ENCODE measurements at regions not wholly inside any gene's neighbourhood (a gene's known extent, or its start where the extent isn't known, plus 50 kb on each side); places are given as distances from the start of the nearest gene placed in this dataset.

GRCh38 chr2:49839818-49840217 is 685.5 kb upstream of the FSHR start:
- no peak overlapping the region for H3K4me2 ChIP-seq (ENCODE audit: control insufficient read depth, extremely low read depth, insufficient read depth, low read depth, low read length)
- H3K9me3 ChIP-seq (ENCODE audit: control insufficient read depth, low read depth, low read length): no peaks in the 10 kb centered on the region
- no peaks in the 10 kb centered on the region for H3K27me3 ChIP-seq (ENCODE audit: control insufficient read depth, extremely low read depth, insufficient read depth, low read length)
- H3K79me2 ChIP-seq (ENCODE audit: control insufficient read depth, insufficient read depth, low read length): no peaks in the 10 kb centered on the region
- H4K20me1 ChIP-seq (ENCODE audit: control insufficient read depth, extremely low read depth, insufficient read depth, low read length): no peaks in the 10 kb centered on the region
- dilution Hi-C loops (cut with MboI; ENCODE audit: extremely low pct_ligation_motif_present, low sequenced_read_pairs): no loop called here
- H2AFZ ChIP-seq (ENCODE audit: control insufficient read depth, low read length): no peak overlapping the region
- no peaks in the 10 kb centered on the region for H3K36me3 ChIP-seq (ENCODE audit: control insufficient read depth in 2 of 2, extremely low read depth in 1 of 2, insufficient read depth in 2 of 2, low read length in 2 of 2)
- no peak for DNase-seq (ENCODE audit: low read depth, low spot score)
- H3K9ac ChIP-seq (ENCODE audit: control insufficient read depth, extremely low read depth, insufficient read depth, low read length): no peak overlapping the region
- FAIRE-seq: no peak
- no peak overlapping the region for H3K4me3 ChIP-seq (ENCODE audit: control insufficient read depth in 2 of 3, extremely low read depth in 1 of 3, insufficient read depth in 2 of 3, low read depth in 1 of 3, low read length in 3 of 3)
- H3K9me1 ChIP-seq (ENCODE audit: control insufficient read depth, extremely low read depth, insufficient read depth, low read length): no peaks in the 10 kb centered on the region
- TF ChIP-seq EZH2 (IDR thresholded peaks at IDR 0.05; ENCODE audit: low read length) (no peak), CTCF (optimal IDR thresholded peaks at IDR 0.05 in 1 of 3, IDR thresholded peaks at IDR 0.05 in 1 of 3, conservative IDR thresholded peaks at IDR 0.05 in 1 of 3; ENCODE audit: extremely low read depth in 1 of 3, insufficient read depth in 2 of 3, low read length in 3 of 3) (no peak)
- no peak overlapping the region for H3K27ac ChIP-seq (ENCODE audit: control insufficient read depth, insufficient read depth, low read length)
- peaks cover 2% of the 10 kb centered on the region for H3K4me1 ChIP-seq (ENCODE audit: control insufficient read depth, extremely low read depth, insufficient read depth, low read length)

- Histone ChIP-seq H3K9me3 (ENCODE audit: control insufficient read depth, low read depth, low read length) (no peaks in the 10 kb centered on the region), H3K4me2 (ENCODE audit: control insufficient read depth, extremely low read depth, insufficient read depth, low read depth, low read length) (no peak overlapping the region), H3K27ac (ENCODE audit: control insufficient read depth, insufficient read depth, low read length) (no peak overlapping the region), H3K9me1 (ENCODE audit: control insufficient read depth, extremely low read depth, insufficient read depth, low read length) (no peaks in the 10 kb centered on the region), H2AFZ (ENCODE audit: control insufficient read depth, low read length) (no peak overlapping the region), H4K20me1 (ENCODE audit: control insufficient read depth, extremely low read depth, insufficient read depth, low read length) (no peaks in the 10 kb centered on the region), H3K27me3 (ENCODE audit: control insufficient read depth, extremely low read depth, insufficient read depth, low read length) (no peaks in the 10 kb centered on the region), H3K79me2 (ENCODE audit: control insufficient read depth, insufficient read depth, low read length) (no peaks in the 10 kb centered on the region), H3K9ac (ENCODE audit: control insufficient read depth, extremely low read depth, insufficient read depth, low read length) (no peak overlapping the region), H3K4me1 (ENCODE audit: control insufficient read depth, extremely low read depth, insufficient read depth, low read length) (peaks cover 2% of the 10 kb centered on the region), H3K4me3 (ENCODE audit: control insufficient read depth in 2 of 3, extremely low read depth in 1 of 3, insufficient read depth in 2 of 3, low read depth in 1 of 3, low read length in 3 of 3) (no peak overlapping the region), H3K36me3 (ENCODE audit: control insufficient read depth in 2 of 2, extremely low read depth in 1 of 2, insufficient read depth in 2 of 2, low read length in 2 of 2) (no peaks in the 10 kb centered on the region)
- no peak for TF ChIP-seq CTCF (optimal IDR thresholded peaks at IDR 0.05 in 1 of 3, IDR thresholded peaks at IDR 0.05 in 1 of 3, conservative IDR thresholded peaks at IDR 0.05 in 1 of 3; ENCODE audit: extremely low read depth in 1 of 3, insufficient read depth in 2 of 3, low read length in 3 of 3)
- TF ChIP-seq EZH2 (IDR thresholded peaks at IDR 0.05; ENCODE audit: low read length): no peak
- dilution Hi-C loops (cut with MboI; ENCODE audit: extremely low pct_ligation_motif_present, low sequenced_read_pairs): no loop called here
- FAIRE-seq: no peak
- DNase-seq (ENCODE audit: low read depth, low spot score): no peak
Observed at GRCh38 chr2:49837561-49838293, 683.4 kb upstream of the FSHR start.
